C4-2B (cell line): ENCODE measurements at regions not wholly inside any gene's neighbourhood (a gene's known extent, or its start where the extent isn't known, plus 50 kb on each side); places are given as distances from the start of the nearest gene placed in this dataset.

Source experiments
- ZFX ChIP-seq: fragments of 450-650 bp; IDR thresholded peaks from 2 replicates; pipeline ENCODE4 v1.6.1; 2017
- TF ChIP-seq, protein P1 (sequence below): fragments of 450-650 bp; conservative IDR thresholded peaks from 2 replicates; pipeline ENCODE4 v1.5.1; 2017; ENCODE audit warnings: mild to moderate bottlenecking

DNA sequence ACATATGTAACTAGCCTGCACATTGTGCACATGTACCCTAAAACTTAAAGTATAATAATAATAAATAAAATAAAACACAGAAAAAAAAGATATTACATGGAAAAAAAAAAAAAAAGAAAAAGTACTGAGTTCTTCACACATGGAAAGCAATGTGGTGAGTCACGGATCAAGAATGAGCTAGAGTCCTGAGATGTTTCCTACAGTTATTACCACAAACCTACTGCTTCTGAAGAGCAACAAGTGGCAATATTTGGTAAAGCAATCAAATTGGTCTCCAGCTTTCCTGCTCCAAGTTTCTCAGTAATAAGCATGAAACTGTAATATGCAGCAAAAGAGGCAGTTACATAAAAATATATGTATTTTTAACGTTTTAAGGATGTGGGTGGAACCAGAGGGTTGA, 223.3 kb upstream of the SALL1 start:
- TF ChIP-seq, protein P1, sequence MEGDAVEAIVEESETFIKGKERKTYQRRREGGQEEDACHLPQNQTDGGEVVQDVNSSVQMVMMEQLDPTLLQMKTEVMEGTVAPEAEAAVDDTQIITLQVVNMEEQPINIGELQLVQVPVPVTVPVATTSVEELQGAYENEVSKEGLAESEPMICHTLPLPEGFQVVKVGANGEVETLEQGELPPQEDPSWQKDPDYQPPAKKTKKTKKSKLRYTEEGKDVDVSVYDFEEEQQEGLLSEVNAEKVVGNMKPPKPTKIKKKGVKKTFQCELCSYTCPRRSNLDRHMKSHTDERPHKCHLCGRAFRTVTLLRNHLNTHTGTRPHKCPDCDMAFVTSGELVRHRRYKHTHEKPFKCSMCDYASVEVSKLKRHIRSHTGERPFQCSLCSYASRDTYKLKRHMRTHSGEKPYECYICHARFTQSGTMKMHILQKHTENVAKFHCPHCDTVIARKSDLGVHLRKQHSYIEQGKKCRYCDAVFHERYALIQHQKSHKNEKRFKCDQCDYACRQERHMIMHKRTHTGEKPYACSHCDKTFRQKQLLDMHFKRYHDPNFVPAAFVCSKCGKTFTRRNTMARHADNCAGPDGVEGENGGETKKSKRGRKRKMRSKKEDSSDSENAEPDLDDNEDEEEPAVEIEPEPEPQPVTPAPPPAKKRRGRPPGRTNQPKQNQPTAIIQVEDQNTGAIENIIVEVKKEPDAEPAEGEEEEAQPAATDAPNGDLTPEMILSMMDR, result no peak
- TF ChIP-seq ZFX, result no peak
